ENCODE measurements at regions not wholly inside any gene's neighbourhood (a gene's known extent, or its start where the extent isn't known, plus 50 kb on each side); places are given as distances from the start of the nearest gene placed in this dataset.

- no peak for TF ChIP-seq CTCF (IDR thresholded peaks at IDR 0.05)
- Histone ChIP-seq H3K79me2 (ENCODE audit: insufficient read depth, low read length) (no peaks in the 10 kb centered on the region), H2AFZ (ENCODE audit: insufficient read depth, low read depth, low read length, poor library complexity, severe bottlenecking) (no peak overlapping the region), H4K20me1 (ENCODE audit: insufficient read depth, low read length) (no peaks in the 10 kb centered on the region), H3K27me3 (ENCODE audit: control insufficient read depth in 2 of 2, insufficient read depth in 2 of 2, low read length in 2 of 2) (no peaks in the 10 kb centered on the region), H3K27ac (ENCODE audit: low read depth in 1 of 2, low read length in 2 of 2) (no peak overlapping the region), H3K4me2 (replicated peaks; ENCODE audit: extremely low read depth, low read length, poor library complexity, severe bottlenecking) (no peak overlapping the region), H3K4me1 (ENCODE audit: control insufficient read depth in 1 of 2, insufficient read depth in 2 of 2, low read length in 2 of 2) (no peaks in the 10 kb centered on the region), H3K9me3 (replicated peaks in 1 of 2; ENCODE audit: control insufficient read depth in 1 of 2, insufficient read depth in 1 of 2, low read length in 2 of 2) (peaks cover 0 to 4% of the 10 kb centered on the region in 2 donors), H3K4me3 (replicated peaks in 1 of 3; ENCODE audit: low read depth in 2 of 3, low read length in 3 of 3) (no peak overlapping the region), H3K36me3 (replicated peaks in 1 of 2; ENCODE audit: control insufficient read depth in 1 of 2, insufficient read depth in 2 of 2, low read length in 2 of 2) (no peaks in the 10 kb centered on the region), H3K9ac (ENCODE audit: insufficient read depth, low read length, poor library complexity, severe bottlenecking) (no peak overlapping the region)
- H3K36me3 Mint-ChIP-seq: no peaks in the 10 kb centered on the region
- no peak overlapping the region for H3K27ac Mint-ChIP-seq
- peaks cover 0 to 2% (median 0%) of the 10 kb centered on the region in 3 donors for H3K27me3 Mint-ChIP-seq (ENCODE audit: low read depth in 3 of 3)
- no CpG with 5 or more reads among the region's 2 CpGs for WGBS (ENCODE audit: insufficient coverage)
- peaks cover 0 to 10% (median 6%) of the 10 kb centered on the region in 7 donors for H3K9me3 Mint-ChIP-seq
- no peak for DNase-seq
- H3K4me1 Mint-ChIP-seq: no peaks in the 10 kb centered on the region
- no peak overlapping the region for H3K4me3 Mint-ChIP-seq
- intact Hi-C loops (cut with micrococcal nuclease): no loop called here
Measured at GRCh38 chr2:195456771-195457170, 200.3 kb upstream of the SLC39A10 start.

GRCh38 chr2:195451160-195451559 lies 205.9 kb upstream of the SLC39A10 start:
- Mint-ChIP-seq H3K27ac (no peak overlapping the region), H3K36me3 (no peaks in the 10 kb centered on the region), H3K27me3 (ENCODE audit: low read depth in 3 of 3) (peaks cover 0 to 2% (median 0%) of the 10 kb centered on the region in 3 donors), H3K4me3 (no peak overlapping the region), H3K9me3 (peaks cover 0 to 2% (median 0%) of the 10 kb centered on the region in 7 donors), H3K4me1 (peaks cover 4% of the 10 kb centered on the region)
- no peaks in the 10 kb centered on the region for H3K27me3 ChIP-seq (ENCODE audit: control insufficient read depth in 2 of 2, insufficient read depth in 2 of 2, low read length in 2 of 2)
- H3K9me3 ChIP-seq (replicated peaks in 1 of 2; ENCODE audit: control insufficient read depth in 1 of 2, insufficient read depth in 1 of 2, low read length in 2 of 2): no peaks in the 10 kb centered on the region
- H4K20me1 ChIP-seq (ENCODE audit: insufficient read depth, low read length): no peaks in the 10 kb centered on the region
- H3K4me3 ChIP-seq (replicated peaks in 1 of 3; ENCODE audit: low read depth in 2 of 3, low read length in 3 of 3): no peak overlapping the region
- no peak for TF ChIP-seq CTCF (IDR thresholded peaks at IDR 0.05)
- WGBS (ENCODE audit: insufficient coverage): 95% methylated on average over 3 of the region's 4 CpGs
- H3K9ac ChIP-seq (ENCODE audit: insufficient read depth, low read length, poor library complexity, severe bottlenecking): no peak overlapping the region
- H3K79me2 ChIP-seq (ENCODE audit: insufficient read depth, low read length): no peaks in the 10 kb centered on the region
- intact Hi-C loops (cut with micrococcal nuclease): no loop called here
- no peak overlapping the region for H3K27ac ChIP-seq (ENCODE audit: low read depth in 1 of 2, low read length in 2 of 2)
- no peaks in the 10 kb centered on the region for H3K4me1 ChIP-seq (ENCODE audit: control insufficient read depth in 1 of 2, insufficient read depth in 2 of 2, low read length in 2 of 2)
- H2AFZ ChIP-seq (ENCODE audit: insufficient read depth, low read depth, low read length, poor library complexity, severe bottlenecking): no peak overlapping the region
- no peaks in the 10 kb centered on the region for H3K36me3 ChIP-seq (replicated peaks in 1 of 2; ENCODE audit: control insufficient read depth in 1 of 2, insufficient read depth in 2 of 2, low read length in 2 of 2)
- H3K4me2 ChIP-seq (replicated peaks; ENCODE audit: extremely low read depth, low read length, poor library complexity, severe bottlenecking): no peak overlapping the region
- DNase-seq: no peak

Measured in CD14-positive monocyte (primary cell).